NB4 (cell line): ENCODE measurements at regions not wholly inside any gene's neighbourhood (a gene's known extent, or its start where the extent isn't known, plus 50 kb on each side); places are given as distances from the start of the nearest gene placed in this dataset.

ENCODE experiments used
- POLR2A ChIP-seq: IDR thresholded peaks from 2 replicates; pipeline ENCODE4 v1.6.1; 2011; ENCODE audit warnings: mild to moderate bottlenecking; ENCODE audit not compliant: insufficient read length; ENCODE audit errors: extremely low read depth
- TF ChIP-seq, protein P1 (sequence below): IDR thresholded peaks from one replicate; pipeline ENCODE4 v1.5.1; 2012; ENCODE audit warnings: low read depth, low read length

DNA sequence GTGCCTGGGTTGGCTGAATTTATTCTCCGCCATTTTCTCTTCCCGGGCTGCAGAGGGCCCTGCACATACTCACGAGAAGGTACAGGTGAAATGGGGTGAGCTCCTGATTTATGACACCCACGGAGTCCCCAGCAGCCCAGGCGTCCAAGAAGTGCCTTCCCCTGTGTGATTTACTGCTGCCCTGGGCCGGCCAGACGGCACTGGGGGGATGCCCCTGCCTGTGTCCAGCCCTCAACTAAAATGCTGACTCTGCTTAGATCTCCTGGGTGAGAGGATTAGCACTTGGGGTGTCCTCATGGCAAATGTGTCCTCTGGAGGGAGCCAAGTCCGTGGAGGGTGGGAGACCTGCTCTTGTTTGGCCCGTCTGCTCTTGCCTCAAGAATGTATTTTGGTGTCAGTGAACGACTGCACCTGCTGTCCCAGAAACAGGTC lies 132.4 kb downstream of the MAF start:
- TF ChIP-seq, protein P1, sequence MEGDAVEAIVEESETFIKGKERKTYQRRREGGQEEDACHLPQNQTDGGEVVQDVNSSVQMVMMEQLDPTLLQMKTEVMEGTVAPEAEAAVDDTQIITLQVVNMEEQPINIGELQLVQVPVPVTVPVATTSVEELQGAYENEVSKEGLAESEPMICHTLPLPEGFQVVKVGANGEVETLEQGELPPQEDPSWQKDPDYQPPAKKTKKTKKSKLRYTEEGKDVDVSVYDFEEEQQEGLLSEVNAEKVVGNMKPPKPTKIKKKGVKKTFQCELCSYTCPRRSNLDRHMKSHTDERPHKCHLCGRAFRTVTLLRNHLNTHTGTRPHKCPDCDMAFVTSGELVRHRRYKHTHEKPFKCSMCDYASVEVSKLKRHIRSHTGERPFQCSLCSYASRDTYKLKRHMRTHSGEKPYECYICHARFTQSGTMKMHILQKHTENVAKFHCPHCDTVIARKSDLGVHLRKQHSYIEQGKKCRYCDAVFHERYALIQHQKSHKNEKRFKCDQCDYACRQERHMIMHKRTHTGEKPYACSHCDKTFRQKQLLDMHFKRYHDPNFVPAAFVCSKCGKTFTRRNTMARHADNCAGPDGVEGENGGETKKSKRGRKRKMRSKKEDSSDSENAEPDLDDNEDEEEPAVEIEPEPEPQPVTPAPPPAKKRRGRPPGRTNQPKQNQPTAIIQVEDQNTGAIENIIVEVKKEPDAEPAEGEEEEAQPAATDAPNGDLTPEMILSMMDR = no peak
- TF ChIP-seq POLR2A = no peak
